EH (cell line): ENCODE measurements at regions not wholly inside any gene's neighbourhood (a gene's known extent, or its start where the extent isn't known, plus 50 kb on each side); places are given as distances from the start of the nearest gene placed in this dataset.

ENCODE experiments used
- DNase-seq: peaks from one replicate; pipeline ENCODE4 v3.0.0-alpha.2; 2015; ENCODE audit warnings: low read depth

DNA sequence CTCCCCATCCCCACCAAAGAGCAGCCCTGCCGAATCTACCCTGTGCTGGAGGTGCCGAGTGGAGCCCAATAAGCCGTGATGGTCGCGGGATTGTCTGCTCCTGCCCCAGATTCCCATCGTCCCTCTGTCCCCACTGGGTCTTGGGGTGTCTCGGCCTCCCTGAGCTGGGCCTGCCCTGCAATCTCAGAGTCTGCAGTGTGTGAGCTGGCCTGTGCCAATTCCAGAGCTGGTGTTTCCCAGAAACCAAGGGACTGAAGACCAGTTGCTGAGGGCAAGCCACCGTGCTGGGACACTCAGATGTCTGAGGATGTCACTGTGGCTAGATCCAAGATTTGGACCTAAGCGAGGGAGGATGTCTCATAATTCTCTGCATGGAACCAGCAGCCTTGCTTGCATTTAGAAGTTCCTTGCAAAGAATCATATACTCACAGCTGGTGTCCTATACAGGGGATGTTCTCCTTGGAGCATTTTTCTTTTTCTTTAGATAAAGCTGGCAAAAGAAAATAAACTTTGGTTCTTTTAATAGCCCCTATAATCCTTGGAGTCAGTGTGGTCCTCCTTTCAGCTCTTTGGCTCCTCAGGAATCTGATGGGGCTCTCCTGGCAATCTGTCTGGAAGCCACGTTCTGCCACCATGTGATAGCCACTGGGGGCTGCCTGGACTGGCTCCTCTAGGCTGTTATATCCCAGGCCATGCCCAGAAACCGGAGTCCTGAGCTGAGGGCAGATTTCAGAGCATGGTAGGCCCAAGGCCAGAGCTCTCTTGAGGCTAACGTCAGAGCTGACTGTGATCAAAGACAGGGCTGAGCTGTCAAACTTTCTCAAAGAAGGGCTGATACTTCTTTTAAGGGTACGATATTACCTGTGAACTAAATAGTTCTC lies 140.1 kb upstream of the HAAO start:
- no peak for DNase-seq

DNA sequence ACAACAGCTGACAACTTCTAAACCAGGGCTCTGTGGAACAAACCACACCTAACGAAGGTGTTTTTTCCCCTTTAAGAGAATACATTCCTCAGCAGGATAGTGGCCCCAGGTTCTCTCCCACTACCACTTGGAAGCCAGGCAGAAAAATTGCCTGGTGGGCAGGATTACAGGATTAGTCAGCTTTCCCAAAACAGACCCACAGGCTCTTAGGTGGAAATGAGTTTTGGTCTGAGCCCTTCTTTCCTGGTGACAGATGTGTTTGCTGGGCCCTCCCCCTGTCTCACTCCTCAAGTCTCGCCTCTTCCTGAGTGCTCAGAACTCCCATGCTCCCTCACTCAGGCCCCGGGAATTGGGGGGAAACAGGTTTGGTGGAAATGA lies 139.4 kb upstream of the HAAO start:
- DNase-seq = peak; percentile 40

DNA sequence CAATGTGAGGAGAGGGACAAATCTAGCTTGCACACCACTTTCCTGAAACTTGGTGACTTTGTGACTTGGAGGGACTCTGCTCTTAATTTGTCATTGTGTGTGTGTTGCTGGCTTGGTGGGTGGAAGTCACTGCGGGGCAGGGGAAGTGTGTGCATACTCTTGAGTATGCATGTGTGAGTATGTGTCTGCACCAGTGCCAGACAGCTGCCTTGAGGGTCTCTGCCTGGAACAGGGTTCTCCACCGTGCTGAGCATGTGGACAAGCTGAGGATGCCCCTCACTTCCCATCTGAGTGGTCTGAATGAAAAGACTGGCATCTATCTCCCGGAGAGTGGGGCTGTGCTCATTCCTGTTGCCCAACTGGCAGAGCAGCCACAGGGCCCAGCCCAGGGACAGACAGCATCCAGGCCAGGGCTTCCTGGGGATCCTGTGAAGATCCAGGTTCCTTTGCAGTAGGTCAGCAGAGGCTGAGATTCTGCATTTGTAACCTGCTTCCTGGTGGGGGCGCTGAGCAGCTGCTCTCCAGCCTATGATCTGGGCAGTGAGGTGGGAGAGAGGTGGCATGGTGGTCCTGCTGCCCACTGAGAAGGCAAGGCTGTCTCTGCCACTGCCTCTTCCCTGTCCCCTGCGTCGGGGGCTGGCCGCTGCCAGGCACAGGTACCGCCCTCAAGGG lies 138.9 kb upstream of the HAAO start:
- peak; percentile 37 for DNase-seq

DNA sequence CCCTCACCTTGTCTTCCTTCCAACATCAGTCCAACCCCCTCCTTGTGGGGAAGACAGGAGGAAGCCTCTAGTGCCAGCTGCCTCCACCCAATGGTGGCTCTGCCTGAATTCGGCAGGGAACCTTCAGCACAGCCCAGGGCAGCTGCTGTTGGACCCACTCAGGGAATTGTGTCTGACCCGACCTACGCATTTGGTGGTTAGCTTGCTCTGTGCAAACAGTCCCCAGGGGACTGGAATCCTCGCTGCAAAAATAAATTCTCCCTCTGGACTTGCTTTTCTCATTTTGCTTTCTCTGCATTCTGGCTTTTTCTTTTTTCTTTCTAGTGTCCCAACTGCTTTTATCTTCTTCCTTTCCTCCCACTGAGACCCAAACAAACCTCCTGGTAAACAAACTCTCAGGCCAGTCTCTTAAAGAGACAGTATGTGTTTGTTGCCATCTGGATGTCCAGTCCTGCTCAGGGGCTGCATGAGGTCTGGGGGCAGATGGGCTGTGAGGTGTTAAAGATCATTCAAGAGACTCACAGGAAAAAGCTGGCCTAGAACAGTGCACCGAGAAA lies 137.7 kb upstream of the HAAO start:
- peak; percentile 74 for DNase-seq

DNA sequence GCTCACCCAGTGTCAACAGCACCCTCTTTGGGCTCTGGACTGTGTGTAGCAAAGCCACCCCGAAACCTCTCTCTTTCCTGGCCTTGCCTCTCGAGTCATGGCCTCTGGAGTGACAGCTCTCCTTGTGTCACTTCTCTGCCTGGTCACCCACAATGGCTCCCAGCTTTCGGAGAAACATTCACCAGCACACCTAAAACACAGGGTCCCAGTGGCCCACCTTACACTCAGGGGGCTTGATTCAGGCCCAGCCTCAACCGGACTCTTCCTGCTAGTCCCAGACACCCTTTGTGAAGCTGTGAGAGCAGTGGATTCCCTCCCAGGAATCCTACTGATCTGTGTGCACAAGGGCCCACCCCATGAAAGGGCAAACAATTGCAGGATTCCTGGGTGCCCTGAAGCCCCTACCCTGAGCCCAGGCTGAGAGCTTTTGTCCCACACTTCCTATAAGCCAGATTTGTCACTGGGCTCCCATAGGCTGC lies 137.2 kb upstream of the HAAO start:
- DNase-seq = no peak

DNA sequence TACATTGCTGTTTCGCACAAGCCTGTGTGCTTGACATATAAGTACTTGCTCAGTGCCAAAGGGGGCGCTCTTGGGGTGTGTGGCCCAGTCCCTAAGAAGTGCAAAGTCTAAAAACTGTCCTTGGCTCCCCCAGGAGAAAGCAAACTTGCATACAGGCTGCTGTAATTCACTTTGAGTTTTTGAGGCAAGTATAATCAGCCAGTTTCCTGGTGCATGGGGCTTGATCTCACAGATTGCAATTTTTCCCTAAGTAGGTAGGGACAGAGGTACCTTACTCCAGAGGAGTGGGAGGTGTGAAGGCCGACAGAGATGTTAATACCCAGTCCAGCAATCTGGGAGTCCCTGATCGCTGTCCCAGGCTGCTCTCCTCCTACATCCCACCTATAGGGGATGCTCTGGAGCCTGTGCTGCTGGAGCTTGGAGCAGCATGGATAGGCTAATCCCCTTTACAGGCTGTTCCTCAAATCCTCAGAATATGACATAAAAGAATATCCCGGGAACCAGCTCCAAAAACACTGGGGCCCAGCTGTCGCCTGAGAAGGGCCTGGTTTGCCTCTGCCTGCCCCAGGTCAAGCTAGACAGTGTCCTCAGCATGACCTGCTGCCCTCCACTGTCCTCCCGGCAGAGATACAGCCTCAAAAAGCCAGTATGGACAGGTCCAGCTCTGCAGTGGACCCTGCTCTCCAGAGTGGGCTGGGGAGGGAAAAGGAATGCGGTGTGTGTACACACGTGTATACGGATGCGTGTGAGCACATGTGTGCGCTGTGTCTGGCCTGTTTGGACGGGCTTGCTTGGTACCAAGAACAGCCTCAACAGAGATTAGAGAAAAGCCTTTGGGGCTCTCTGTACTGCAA lies 136.5 kb upstream of the HAAO start:
- peak; percentile 45 for DNase-seq

DNA sequence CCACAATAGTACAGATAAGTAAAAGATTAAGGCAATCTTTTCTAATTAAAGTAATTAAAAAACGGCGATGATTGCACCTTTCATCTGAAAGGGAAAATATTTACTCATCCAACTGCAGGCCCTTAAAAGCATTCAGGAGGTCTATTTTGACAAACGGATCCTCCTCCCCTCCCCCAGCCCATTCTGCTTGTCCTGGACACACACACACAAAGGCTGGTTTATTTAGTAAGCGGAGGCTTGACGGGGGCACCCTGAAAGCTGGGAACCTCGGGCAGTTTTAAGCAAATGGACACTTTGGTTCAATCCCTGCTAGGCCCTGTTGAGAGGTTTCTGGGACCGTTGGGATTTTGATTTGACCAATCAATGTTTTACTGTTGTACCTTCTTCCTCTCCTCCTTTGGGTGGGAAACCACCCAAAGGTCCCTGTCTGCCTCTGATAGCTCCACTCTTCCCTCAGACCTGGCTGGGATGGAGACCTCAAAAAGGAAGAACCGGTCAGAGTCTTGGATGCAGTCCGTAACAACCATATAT lies 135.8 kb upstream of the HAAO start:
- no peak for DNase-seq

DNA sequence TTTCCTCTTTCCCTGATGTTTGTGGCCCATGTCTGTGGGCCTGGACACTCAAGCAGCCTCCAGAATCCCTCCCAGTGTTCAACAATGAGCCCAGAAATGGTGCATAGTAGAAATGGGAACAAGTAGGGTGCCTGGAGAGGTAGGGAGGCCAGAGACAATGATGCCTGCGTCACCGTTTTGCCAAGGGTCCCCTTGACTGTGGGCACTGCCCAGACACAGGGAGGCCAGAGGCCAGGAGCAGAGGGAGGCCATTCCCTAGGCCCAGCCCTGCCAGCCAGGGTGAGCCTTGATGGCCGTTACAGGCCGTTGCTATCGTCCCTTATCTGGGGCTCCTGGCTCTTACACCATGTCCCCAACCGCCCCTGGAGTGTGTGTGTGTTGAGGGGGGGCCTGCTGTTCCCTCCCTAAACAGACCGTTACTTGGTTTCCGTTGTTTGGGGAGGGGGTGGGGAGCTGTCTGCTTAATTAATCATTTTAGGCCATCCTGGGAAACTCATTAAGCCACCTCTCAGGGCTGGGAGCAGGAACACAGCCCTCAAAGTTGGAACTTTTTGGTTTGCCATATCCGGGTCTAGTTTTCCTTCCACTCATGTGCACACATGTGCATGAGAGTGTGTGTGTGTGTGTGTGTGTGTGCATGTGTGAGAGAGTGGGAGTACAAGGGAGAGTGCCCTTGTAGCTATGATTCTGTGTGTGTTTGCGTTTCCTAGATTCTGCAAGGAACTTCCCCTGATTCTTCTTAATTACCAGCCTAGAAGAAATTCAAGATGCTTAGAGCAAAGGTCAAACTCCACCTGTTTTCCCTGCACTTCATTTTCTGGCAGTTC lies 135.2 kb upstream of the HAAO start:
- DNase-seq = no peak

DNA sequence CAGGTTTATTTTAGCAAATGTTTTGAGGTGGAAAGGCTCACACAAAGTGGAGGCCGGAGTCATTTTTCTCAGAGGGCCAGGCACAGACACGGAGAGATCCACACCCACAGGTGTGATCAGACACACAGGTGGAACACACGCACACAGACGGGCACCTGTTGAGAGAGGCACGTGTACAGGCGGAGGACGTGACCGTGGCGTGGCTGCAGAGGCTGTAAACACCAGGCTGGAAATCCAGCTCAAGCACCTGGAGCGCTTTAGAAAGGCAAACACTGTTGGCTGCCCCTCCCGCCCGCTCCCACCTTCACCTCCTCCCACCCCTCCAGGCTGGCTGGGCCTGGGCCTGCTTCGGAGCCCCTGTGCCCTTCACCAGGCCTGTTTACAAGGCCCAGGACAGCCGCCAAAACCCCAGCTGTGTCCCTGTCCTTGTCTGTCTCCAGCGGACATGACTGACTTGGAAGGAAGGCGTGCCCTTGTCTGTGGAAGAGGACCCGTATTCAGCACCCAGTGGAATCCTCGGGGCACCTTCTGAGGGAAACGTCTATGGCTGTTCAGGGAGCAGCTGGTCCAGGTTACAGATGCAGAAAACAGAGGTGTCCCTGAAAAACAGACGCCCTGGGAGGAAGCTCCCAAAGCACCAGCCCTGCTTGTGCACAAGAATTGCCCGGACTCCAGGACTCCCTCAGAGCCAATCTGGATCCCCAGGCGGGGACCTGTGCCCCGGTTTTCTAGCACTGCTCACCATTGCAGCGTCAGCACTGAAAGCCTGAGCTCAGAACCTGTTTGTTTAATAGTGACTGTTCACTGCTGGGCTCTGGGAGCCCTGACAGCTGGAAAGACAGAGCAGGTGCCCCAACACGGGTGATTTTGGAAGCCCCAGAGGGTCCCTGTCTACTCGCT lies 134.3 kb upstream of the HAAO start:
- no peak for DNase-seq

DNA sequence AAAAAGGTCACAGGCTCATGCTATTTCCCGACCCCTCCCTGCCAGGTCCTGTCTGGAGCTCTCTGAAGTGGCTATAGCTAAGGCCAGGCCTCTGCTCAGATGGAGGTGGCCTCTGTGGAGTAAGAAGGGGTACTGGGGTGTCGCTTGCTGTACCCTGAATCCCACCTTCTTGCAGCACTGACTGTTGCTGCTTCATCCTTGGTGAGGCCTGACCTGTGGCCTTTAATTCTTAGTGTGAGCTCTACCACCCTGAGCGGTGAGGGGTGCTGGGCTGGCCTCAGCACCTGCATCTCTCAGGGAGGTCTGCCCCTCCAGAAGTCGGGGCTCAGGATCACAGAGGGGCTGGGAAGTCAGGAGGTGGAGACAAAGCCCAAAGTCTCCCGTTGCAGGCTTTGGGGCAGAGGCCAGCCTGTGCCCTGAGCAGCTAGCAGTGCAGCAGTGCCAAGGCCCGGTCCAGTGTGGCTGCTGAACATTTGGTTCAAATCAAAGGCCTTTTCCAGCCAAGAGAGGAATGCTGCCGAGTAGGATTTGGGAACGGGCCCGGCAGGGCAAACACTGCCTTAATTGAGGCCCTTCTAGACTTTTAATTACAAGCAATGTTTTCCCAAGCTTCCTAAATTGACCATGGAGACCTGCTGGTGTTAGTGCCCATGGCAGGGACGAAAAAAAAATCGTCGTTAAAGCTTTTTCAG lies 133.5 kb upstream of the HAAO start:
- peak; percentile 49 for DNase-seq

DNA sequence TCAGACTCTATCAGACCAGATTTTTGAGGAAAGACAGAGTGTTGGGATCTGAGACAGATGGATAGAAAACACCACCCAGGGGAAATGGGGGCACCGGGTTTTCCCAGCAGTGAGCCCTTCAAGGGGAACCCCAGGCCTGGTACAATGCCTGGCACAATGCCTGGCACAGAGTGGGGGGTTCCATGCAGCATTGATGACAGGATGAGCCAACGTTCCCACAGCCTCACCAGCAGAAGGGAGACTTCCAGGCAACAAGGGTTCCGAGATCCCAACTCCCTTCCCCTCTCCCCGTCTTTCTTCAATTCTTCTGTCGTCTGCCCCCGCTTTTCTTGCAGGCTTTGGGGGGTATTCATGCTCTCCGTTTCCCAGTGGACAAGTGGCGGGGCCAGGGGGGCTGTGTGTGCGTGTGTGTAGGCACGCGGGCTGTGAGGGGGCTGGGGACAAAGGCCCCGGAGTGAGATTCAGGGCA lies 132.1 kb upstream of the HAAO start:
- DNase-seq = no peak

DNA sequence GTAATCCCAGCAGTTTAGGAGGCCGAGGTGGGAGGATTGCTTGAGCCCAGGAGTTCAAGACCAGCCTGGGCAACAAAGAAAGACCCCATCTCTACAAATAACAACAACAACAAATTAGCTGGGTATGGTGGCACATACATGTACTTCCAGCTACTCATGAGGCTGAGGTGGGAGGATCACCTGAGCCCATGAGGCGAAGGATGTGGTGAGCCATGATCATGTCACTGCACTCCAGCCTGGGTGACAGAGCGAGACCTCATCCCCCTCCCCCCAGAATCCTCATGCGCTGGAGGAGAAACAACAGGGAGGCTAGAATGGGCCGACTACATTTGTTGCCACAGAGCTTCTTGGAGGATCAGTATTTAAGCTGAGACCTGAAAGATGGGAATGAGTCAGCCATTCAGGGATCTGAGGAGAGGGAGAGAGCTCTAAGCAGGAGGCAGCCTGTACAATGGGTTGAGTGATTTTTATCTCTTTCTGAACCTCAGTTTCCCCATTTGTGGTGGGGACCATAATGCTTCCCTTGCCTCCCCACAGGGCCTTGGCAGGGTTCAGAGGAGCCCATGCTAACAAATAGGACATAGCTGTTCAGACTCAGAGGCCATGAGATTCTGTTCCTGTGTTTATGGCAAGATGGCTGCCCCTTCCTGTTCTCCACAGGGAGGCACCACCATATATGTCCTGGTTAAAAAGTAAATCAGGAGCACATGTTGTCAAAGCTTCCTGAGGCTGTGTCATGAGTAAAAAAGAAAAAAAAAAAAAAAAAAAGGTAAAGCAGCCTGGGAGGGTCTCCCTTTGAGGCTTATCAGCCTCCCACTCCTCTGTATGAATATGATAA lies 131.4 kb upstream of the HAAO start:
- peak; percentile 59 for DNase-seq

DNA sequence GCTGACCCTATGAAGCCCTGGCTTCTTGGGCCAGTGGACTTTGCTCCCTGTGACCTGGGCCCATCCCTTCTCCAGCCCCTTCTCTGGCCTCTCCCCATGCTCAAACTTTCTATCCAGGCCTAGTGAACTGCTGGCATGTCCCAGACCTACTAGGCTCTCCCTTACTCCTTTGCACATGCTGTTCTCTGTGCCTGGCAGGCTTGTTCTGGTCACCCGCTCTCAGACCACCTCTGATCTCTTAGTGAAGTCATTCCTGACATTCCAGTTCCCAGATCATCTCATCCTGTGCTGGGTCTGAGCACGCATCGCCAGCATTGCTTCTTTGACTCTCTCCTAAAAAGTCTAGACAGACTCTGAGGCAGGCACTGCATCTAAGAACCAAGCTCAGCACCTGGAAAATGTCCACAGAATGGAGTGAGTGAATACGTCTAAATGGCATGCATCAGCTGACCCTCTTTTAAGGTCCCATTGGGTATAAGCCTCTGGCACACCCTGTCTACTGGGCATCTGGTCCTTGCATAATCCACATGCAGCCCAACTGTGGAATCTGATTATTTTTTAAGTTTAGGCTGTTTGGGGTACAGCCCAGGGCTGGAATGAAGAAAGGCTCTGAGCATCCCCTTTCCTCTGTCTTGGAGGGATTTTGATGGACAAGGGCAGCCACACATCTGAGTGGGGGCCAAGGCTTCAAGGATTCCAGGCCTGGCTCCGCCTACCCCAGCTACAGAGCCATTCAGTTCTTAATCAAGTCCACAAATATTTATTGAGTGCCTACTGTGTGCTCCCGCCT lies 130.6 kb upstream of the HAAO start:
- peak; percentile 95 for DNase-seq

DNA sequence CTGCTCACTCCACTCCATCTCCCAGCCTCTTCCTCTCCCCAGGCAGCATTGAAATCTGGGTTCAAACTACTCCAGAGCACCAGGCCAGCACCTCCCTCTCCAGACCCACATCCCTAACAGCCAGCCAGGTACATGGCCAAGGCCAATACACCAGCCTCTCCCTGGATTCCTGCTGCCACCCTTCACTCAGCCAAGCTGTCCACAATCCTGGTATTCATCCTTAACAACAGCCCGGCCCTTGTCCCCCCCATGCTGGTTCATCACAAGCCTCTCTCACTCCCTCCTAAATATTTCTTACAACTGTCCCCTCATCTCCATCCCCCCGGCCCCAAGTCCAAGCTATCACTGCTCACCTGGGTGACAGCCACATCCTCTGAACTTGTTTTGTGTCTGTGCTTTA lies 129.9 kb upstream of the HAAO start:
- no peak for DNase-seq

DNA sequence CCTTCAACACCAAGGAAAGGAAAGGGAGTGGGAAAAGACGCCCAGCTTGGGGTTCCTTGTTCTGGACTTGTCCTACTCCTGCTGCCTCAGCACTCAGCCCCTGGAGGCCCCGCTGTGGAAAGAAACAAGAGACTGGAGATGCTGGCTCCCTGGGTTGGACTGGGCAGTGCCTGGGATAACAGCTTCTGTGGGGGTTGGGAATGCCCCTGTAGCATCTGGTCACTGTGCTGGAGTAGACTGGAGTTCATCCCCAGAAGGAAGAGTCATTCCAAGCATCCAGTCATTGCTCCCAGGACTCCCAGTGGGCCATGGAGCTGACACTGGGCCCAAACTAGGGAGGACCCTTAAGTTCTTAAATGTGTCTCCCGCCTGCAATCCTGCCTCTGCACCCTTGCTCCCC lies 129.3 kb upstream of the HAAO start:
- peak; percentile 46 for DNase-seq

DNA sequence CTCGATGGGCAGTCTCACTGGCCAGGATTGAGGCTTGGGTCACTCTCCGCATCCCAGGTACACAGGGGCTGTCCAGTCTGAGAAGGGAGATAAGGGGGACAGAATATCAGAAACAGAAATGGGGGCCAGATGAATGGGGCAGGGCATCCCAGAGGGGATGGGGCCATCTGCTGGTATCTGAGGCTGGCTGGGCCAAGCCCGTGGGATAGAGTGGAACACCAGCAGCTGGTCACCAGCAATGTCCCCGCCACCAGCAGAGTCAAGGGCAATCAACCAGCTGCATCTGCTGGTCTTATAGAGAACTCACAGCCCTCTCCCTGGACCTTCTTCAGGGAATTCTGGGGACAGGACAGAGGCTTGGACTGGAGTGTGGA lies 128.8 kb upstream of the HAAO start:
- no peak for DNase-seq

DNA sequence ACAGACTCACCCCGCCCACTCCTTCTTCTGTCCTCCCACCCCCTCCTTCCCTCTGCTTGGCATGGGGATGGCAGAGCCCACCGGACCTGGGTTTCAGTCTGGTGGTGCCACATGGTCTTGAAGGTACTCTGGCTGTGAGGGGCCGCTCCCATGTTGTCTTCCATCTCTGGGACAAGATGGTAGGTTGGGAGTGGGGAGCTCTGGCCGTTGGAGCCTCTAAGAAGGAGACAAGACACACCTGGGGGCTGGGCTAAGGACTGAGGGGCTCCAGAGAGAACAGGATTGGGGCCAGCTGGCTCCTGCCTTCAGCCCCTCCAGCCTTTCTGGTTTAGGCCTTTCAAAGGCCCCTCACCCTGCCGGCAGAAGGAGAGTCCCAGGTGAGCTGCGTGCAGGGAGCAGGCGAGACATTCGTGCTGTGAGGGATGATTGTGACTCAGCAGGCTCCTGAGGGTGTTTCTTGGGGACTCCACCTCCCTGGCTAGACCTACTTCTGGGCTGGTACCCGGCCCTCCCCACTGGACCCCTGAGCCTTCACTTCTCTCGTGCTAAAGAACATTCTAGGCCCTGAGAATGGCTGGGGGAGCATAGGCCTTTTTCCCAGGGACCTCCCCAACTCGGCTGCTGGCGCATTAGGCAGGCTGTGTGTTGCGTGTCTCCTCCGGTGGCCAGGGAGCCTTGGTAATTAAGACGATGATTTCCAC lies 128.2 kb upstream of the HAAO start:
- DNase-seq = no peak
